ENCODE measurements at regions not wholly inside any gene's neighbourhood (a gene's known extent, or its start where the extent isn't known, plus 50 kb on each side); places are given as distances from the start of the nearest gene placed in this dataset.

GRCh38 chr10:128384831-128385230 is 258.6 kb upstream of the MKI67 start:
- no peak overlapping the region for H3K4me3 ChIP-seq (ENCODE audit: low read depth, low read length, poor library complexity, severe bottlenecking)
- TF ChIP-seq EZH2 (IDR thresholded peaks at IDR 0.05; ENCODE audit: borderline replicate concordance, low read length) (no peak), CTCF (IDR thresholded peaks at IDR 0.05; ENCODE audit: low read length) (no peak)
- no peak overlapping the region for H3K9ac ChIP-seq (ENCODE audit: low read length)
- H3K79me2 ChIP-seq (ENCODE audit: insufficient read depth, low read length): no peaks in the 10 kb centered on the region
- H3K9me3 ChIP-seq (ENCODE audit: low read length): no peaks in the 10 kb centered on the region
- H3K27ac ChIP-seq (ENCODE audit: low read depth, low read length, poor library complexity, severe bottlenecking): no peak overlapping the region
- H3K9me2 ChIP-seq (ENCODE audit: low read depth, low read length): no peaks in the 10 kb centered on the region
- H3K4me1 ChIP-seq (ENCODE audit: insufficient read depth, low read length, severe bottlenecking): no peaks in the 10 kb centered on the region
- no peaks in the 10 kb centered on the region for H3F3A ChIP-seq (ENCODE audit: insufficient read depth, low read length)
- H3K36me3 ChIP-seq (ENCODE audit: insufficient read depth, low read length): no peaks in the 10 kb centered on the region
- no peaks in the 10 kb centered on the region for H4K20me1 ChIP-seq (ENCODE audit: insufficient read depth, low read length)
- no peak overlapping the region for H3K4me2 ChIP-seq (ENCODE audit: low read length)
- no peak overlapping the region for H2AFZ ChIP-seq (ENCODE audit: low read length)
- no peaks in the 10 kb centered on the region; the same call in 1 of the 2 replicates for H3K27me3 ChIP-seq (ENCODE audit: insufficient read depth, low read length)

GRCh38 chr10:128386231-128386630 is 260.0 kb upstream of the MKI67 start:
- no peaks in the 10 kb centered on the region for H3K79me2 ChIP-seq (ENCODE audit: insufficient read depth, low read length)
- no peaks in the 10 kb centered on the region; the same call in 1 of the 2 replicates for H3K27me3 ChIP-seq (ENCODE audit: insufficient read depth, low read length)
- TF ChIP-seq CTCF (IDR thresholded peaks at IDR 0.05; ENCODE audit: low read length) (no peak), EZH2 (IDR thresholded peaks at IDR 0.05; ENCODE audit: borderline replicate concordance, low read length) (no peak)
- H3K4me1 ChIP-seq (ENCODE audit: insufficient read depth, low read length, severe bottlenecking): no peaks in the 10 kb centered on the region
- no peak overlapping the region for H3K9ac ChIP-seq (ENCODE audit: low read length)
- H3K27ac ChIP-seq (ENCODE audit: low read depth, low read length, poor library complexity, severe bottlenecking): no peak overlapping the region
- no peaks in the 10 kb centered on the region for H3K9me3 ChIP-seq (ENCODE audit: low read length)
- H3K4me2 ChIP-seq (ENCODE audit: low read length): no peak overlapping the region
- no peaks in the 10 kb centered on the region for H4K20me1 ChIP-seq (ENCODE audit: insufficient read depth, low read length)
- H3K36me3 ChIP-seq (ENCODE audit: insufficient read depth, low read length): no peaks in the 10 kb centered on the region
- H3F3A ChIP-seq (ENCODE audit: insufficient read depth, low read length): no peaks in the 10 kb centered on the region
- H3K4me3 ChIP-seq (ENCODE audit: low read depth, low read length, poor library complexity, severe bottlenecking): no peak overlapping the region
- H3K9me2 ChIP-seq (ENCODE audit: low read depth, low read length): no peaks in the 10 kb centered on the region
- H2AFZ ChIP-seq (ENCODE audit: low read length): no peak overlapping the region

GRCh38 chr10:128386816-128387604 is 260.8 kb upstream of the MKI67 start:
- H3K4me1 ChIP-seq (ENCODE audit: insufficient read depth, low read length, severe bottlenecking): no peaks in the 10 kb centered on the region
- no peaks in the 10 kb centered on the region for H3K9me3 ChIP-seq (ENCODE audit: low read length)
- H4K20me1 ChIP-seq (ENCODE audit: insufficient read depth, low read length): no peaks in the 10 kb centered on the region
- no peak overlapping the region for H3K4me3 ChIP-seq (ENCODE audit: low read depth, low read length, poor library complexity, severe bottlenecking)
- TF ChIP-seq CTCF (IDR thresholded peaks at IDR 0.05; ENCODE audit: low read length) (no peak), EZH2 (IDR thresholded peaks at IDR 0.05; ENCODE audit: borderline replicate concordance, low read length) (no peak)
- H3K27ac ChIP-seq (ENCODE audit: low read depth, low read length, poor library complexity, severe bottlenecking): no peak overlapping the region
- H2AFZ ChIP-seq (ENCODE audit: low read length): no peak overlapping the region
- no peaks in the 10 kb centered on the region; the same call in 1 of the 2 replicates for H3K27me3 ChIP-seq (ENCODE audit: insufficient read depth, low read length)
- H3K9ac ChIP-seq (ENCODE audit: low read length): no peak overlapping the region
- H3K79me2 ChIP-seq (ENCODE audit: insufficient read depth, low read length): no peaks in the 10 kb centered on the region
- H3F3A ChIP-seq (ENCODE audit: insufficient read depth, low read length): no peaks in the 10 kb centered on the region
- H3K36me3 ChIP-seq (ENCODE audit: insufficient read depth, low read length): no peaks in the 10 kb centered on the region
- no peak overlapping the region for H3K4me2 ChIP-seq (ENCODE audit: low read length)
- H3K9me2 ChIP-seq (ENCODE audit: low read depth, low read length): no peaks in the 10 kb centered on the region
